Tibial nerve (tissue), 4 donors: ENCODE measurements at regions not wholly inside any gene's neighbourhood (a gene's known extent, or its start where the extent isn't known, plus 50 kb on each side); places are given as distances from the start of the nearest gene placed in this dataset.

ENCODE experiments used
- DNase-seq, 2 donors: peaks; one replicate each; pipeline ENCODE4 v3.0.0-alpha.2; 2019; ENCODE audit warnings: low spot score in 2 of 2
- H3K27ac ChIP-seq, 4 donors: fragments of 200-600 bp; sonication (generic) in 3 of 4; one replicate each; pipeline ENCODE4 v1.5.1; 2017 to 2019; ENCODE audit warnings: mild to moderate bottlenecking in 1 of 4
- H3K27me3 ChIP-seq, 2 donors: fragments of 200-600 bp; sonication (generic) in 1 of 2; one replicate each; pipeline versions ENCODE4 v1.5.1 to v1.6.0; 2017 to 2019
- H3K36me3 ChIP-seq, 3 donors: fragments of 200-600 bp; sonication (generic); one replicate each; pipeline ENCODE4 v1.5.1; 2018 to 2019
- H3K4me1 ChIP-seq, 4 donors: fragments of 200-600 bp; sonication (generic) in 3 of 4; one replicate each; pipeline ENCODE4 v1.5.1; 2017 to 2019
- H3K4me3 ChIP-seq, 4 donors: fragments of 200-600 bp; sonication (generic) in 3 of 4; one replicate each; pipeline ENCODE4 v1.5.1; 2017 to 2019; ENCODE audit warnings: mild to moderate bottlenecking in 1 of 4, moderate library complexity in 1 of 4
- H3K9me3 ChIP-seq, 4 donors: fragments of 200-600 bp; sonication (generic) in 3 of 4; one replicate each; pipeline ENCODE4 v1.5.1; 2017 to 2019
- EP300 ChIP-seq, 2 donors: sonication (generic); formaldehyde crosslinking; IDR thresholded peaks; one replicate each; pipeline ENCODE4 v1.6.1; 2017; ENCODE audit warnings: antibody characterized with exemption in 2 of 2, mild to moderate bottlenecking in 1 of 2
- POLR2A ChIP-seq, 2 donors: fragments of 450-650 bp; IDR thresholded peaks; one replicate each; pipeline ENCODE4 v1.6.1; 2017; ENCODE audit warnings: antibody characterized with exemption in 2 of 2, mild to moderate bottlenecking in 2 of 2, moderate library complexity in 2 of 2
- WGBS, 2 donors: methylation state at CpG; one replicate each; pipeline ENCODE4 v1.1.5; 2018; 5-methylcytosine and 5-hydroxymethylcytosine counted together
- TF ChIP-seq, protein P1 (sequence below), 5 experiments: fragments of 200-600 bp in 3 of 5; fragments of 450-650 bp in 2 of 5; sonication (generic) in 3 of 5; IDR thresholded peaks; one replicate each; pipeline ENCODE4 v1.5.1; 2016 to 2019; ENCODE audit warnings: antibody characterized with exemption in 5 of 5, mild to moderate bottlenecking in 3 of 5, moderate library complexity in 2 of 5

GRCh38 chr3:168524129-168524528, 428.4 kb upstream of the GOLIM4 start:
- 79 to 87% methylated on average over 1 of the region's 1 CpG for WGBS, 2 donors
- H3K27me3 ChIP-seq = no peaks in the 10 kb centered on the region
- TF ChIP-seq POLR2A (IDR thresholded peaks at IDR 0.05) = no peak
- TF ChIP-seq, protein P1, sequence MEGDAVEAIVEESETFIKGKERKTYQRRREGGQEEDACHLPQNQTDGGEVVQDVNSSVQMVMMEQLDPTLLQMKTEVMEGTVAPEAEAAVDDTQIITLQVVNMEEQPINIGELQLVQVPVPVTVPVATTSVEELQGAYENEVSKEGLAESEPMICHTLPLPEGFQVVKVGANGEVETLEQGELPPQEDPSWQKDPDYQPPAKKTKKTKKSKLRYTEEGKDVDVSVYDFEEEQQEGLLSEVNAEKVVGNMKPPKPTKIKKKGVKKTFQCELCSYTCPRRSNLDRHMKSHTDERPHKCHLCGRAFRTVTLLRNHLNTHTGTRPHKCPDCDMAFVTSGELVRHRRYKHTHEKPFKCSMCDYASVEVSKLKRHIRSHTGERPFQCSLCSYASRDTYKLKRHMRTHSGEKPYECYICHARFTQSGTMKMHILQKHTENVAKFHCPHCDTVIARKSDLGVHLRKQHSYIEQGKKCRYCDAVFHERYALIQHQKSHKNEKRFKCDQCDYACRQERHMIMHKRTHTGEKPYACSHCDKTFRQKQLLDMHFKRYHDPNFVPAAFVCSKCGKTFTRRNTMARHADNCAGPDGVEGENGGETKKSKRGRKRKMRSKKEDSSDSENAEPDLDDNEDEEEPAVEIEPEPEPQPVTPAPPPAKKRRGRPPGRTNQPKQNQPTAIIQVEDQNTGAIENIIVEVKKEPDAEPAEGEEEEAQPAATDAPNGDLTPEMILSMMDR (IDR thresholded peaks at IDR 0.05) = no peak
- TF ChIP-seq EP300 (IDR thresholded peaks at IDR 0.05) = no peak
- H3K4me1 ChIP-seq = no peaks in the 10 kb centered on the region
- no peak overlapping the region for H3K4me3 ChIP-seq
- DNase-seq = no peak
- no peaks in the 10 kb centered on the region for H3K36me3 ChIP-seq
- H3K9me3 ChIP-seq = no peaks in the 10 kb centered on the region
- no peak overlapping the region for H3K27ac ChIP-seq

- no peak for DNase-seq
- Histone ChIP-seq H3K27me3 (no peaks in the 10 kb centered on the region), H3K4me3 (no peak overlapping the region), H3K4me1 (no peaks in the 10 kb centered on the region), H3K9me3 (no peaks in the 10 kb centered on the region), H3K27ac (no peak overlapping the region), H3K36me3 (no peaks in the 10 kb centered on the region)
- TF ChIP-seq, protein P1 (IDR thresholded peaks at IDR 0.05) = no peak
- TF ChIP-seq EP300 (IDR thresholded peaks at IDR 0.05) = no peak
- TF ChIP-seq POLR2A (IDR thresholded peaks at IDR 0.05) = no peak
- 59 to 68% methylated on average over 14 of the region's 14 CpGs for WGBS, 2 donors
Measured at GRCh38 chr3:168517249-168518071, 421.7 kb upstream of the GOLIM4 start.

DNA sequence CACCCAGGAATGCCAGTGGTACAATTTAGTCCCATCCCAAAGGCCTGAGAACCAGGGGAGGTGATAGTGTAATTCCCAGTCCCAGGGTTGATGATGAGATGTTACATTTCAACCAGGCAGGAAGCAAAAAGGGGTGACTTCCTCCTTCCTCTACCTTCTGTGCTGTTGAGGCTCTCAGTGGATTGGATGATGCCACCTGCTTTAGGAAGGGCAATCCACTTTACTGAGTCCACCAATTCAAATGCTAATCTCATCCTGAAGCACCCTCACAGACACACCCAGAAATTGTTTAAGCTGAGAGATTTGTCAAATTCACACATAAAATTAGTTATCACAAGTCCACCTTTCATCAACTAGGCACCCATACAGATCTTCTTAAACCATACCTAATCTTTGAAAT, 418.5 kb upstream of the GOLIM4 start:
- no peak for DNase-seq
- no peaks in the 10 kb centered on the region for H3K27me3 ChIP-seq
- TF ChIP-seq POLR2A (IDR thresholded peaks at IDR 0.05) (no peak), EP300 (IDR thresholded peaks at IDR 0.05) (no peak)
- TF ChIP-seq, protein P1 (IDR thresholded peaks at IDR 0.05) = no peak
- H3K9me3 ChIP-seq = no peaks in the 10 kb centered on the region
- H3K36me3 ChIP-seq = no peaks in the 10 kb centered on the region
- no peak overlapping the region for H3K4me3 ChIP-seq
- no peak overlapping the region for H3K27ac ChIP-seq
- H3K4me1 ChIP-seq = no peaks in the 10 kb centered on the region

DNA sequence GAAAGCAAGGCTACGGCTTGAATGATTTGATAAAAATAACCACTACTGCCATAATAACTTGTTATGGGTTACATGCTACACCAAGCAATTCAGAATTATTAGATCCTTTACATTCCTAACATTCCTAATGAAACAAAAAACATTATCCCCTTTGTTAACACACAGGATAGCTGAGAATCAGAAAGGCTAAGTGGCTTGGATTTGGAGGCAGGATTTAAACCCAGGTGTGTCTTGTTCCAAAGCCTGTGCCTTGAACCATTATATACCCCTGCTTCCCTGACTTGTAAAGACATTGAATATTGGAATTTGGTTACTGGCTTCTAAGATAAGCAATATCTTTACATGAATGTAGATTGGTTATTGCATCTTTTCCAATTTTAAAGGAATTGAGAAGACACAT, 417.1 kb upstream of the GOLIM4 start:
- Histone ChIP-seq H3K36me3 (no peaks in the 10 kb centered on the region), H3K27me3 (no peaks in the 10 kb centered on the region), H3K4me1 (no peaks in the 10 kb centered on the region), H3K9me3 (no peaks in the 10 kb centered on the region), H3K27ac (no peak overlapping the region), H3K4me3 (no peak overlapping the region)
- 33 to 42% methylated on average over 1 of the region's 1 CpG for WGBS, 2 donors
- no peak for DNase-seq
- TF ChIP-seq, protein P1 (IDR thresholded peaks at IDR 0.05) = no peak
- TF ChIP-seq EP300 (IDR thresholded peaks at IDR 0.05) = no peak
- TF ChIP-seq POLR2A (IDR thresholded peaks at IDR 0.05) = no peak

GRCh38 chr3:168511428-168512014, 415.8 kb upstream of the GOLIM4 start:
- no peaks in the 10 kb centered on the region for H3K27me3 ChIP-seq
- WGBS, 2 donors = 61 to 65% methylated on average over 3 of the region's 3 CpGs
- no peak for DNase-seq
- no peak overlapping the region for H3K27ac ChIP-seq
- H3K36me3 ChIP-seq = no peaks in the 10 kb centered on the region
- TF ChIP-seq, protein P1 (IDR thresholded peaks at IDR 0.05) = peak in 1 of 5 experiments; percentile 19
- TF ChIP-seq POLR2A (IDR thresholded peaks at IDR 0.05) = no peak
- no peak for TF ChIP-seq EP300 (IDR thresholded peaks at IDR 0.05)
- no peaks in the 10 kb centered on the region for H3K9me3 ChIP-seq
- no peak overlapping the region for H3K4me3 ChIP-seq
- H3K4me1 ChIP-seq = no peaks in the 10 kb centered on the region
